T47D (cell line): ENCODE measurements at regions not wholly inside any gene's neighbourhood (a gene's known extent, or its start where the extent isn't known, plus 50 kb on each side); places are given as distances from the start of the nearest gene placed in this dataset.

Experiments
- DNase-seq, 2 experiments: peaks; one replicate each; pipeline versions ENCODE4 v3.0.0 to v3.0.0-alpha.2; 2011 to 2012; ENCODE audit warnings: low read depth in 1 of 2, low spot score in 1 of 2
- JUND ChIP-seq: IDR thresholded peaks from 2 replicates; pipeline ENCODE4 v1.6.1; 2012; ENCODE audit warnings: low read depth
- in situ Hi-C: cut with HindIII; loops from 2 replicates; pipeline ENCODE4 v1.10.0; 2016; ENCODE audit warnings: low sequenced_read_pairs, low pct_unique_long_range_greater_than_20kb

GRCh38 chr20:7347409-7347808 lies 579.9 kb downstream of the BMP2 start:
- DNase-seq = no peak
- TF ChIP-seq JUND = no peak
- in situ Hi-C loops = no loop called here

GRCh38 chr20:7348253-7348652 lies 580.8 kb downstream of the BMP2 start:
- no peak for DNase-seq
- no peak for TF ChIP-seq JUND
- in situ Hi-C loops = no loop called here

- no peak for TF ChIP-seq JUND
- no peak for DNase-seq
- in situ Hi-C loops = no loop called here
Observed at GRCh38 chr20:7352165-7352564, 584.7 kb downstream of the BMP2 start.

- DNase-seq = no peak
- in situ Hi-C loops = no loop called here
- TF ChIP-seq JUND = no peak
Observed at GRCh38 chr20:7355051-7355450, 585.2 kb downstream of the HAO1 start.

GRCh38 chr20:7358670-7359069 lies 581.6 kb downstream of the HAO1 start:
- TF ChIP-seq JUND = no peak
- in situ Hi-C loops = no loop called here
- no peak for DNase-seq

GRCh38 chr20:7359739-7360138 lies 580.5 kb downstream of the HAO1 start:
- no peak for TF ChIP-seq JUND
- no peak for DNase-seq
- in situ Hi-C loops = no loop called here

GRCh38 chr20:7361321-7361720 lies 578.9 kb downstream of the HAO1 start:
- in situ Hi-C loops = no loop called here
- no peak for DNase-seq
- no peak for TF ChIP-seq JUND

GRCh38 chr20:7361931-7362330 lies 578.3 kb downstream of the HAO1 start:
- in situ Hi-C loops = no loop called here
- no peak for DNase-seq
- no peak for TF ChIP-seq JUND

- DNase-seq = no peak
- no peak for TF ChIP-seq JUND
- in situ Hi-C loops = no loop called here
Observed at GRCh38 chr20:7362601-7363000, 577.7 kb downstream of the HAO1 start.

GRCh38 chr20:7366189-7366588 lies 574.1 kb downstream of the HAO1 start:
- in situ Hi-C loops = no loop called here
- DNase-seq = no peak
- TF ChIP-seq JUND = no peak

- in situ Hi-C loops = no loop called here
- no peak for TF ChIP-seq JUND
- no peak for DNase-seq
Observed at GRCh38 chr20:7371518-7372163, 568.6 kb downstream of the HAO1 start.

- TF ChIP-seq JUND = no peak
- in situ Hi-C loops = no loop called here
- no peak for DNase-seq
Observed at GRCh38 chr20:7375905-7376304, 564.4 kb downstream of the HAO1 start.

- no peak for DNase-seq
- TF ChIP-seq JUND = no peak
- in situ Hi-C loops = no loop called here
Observed at GRCh38 chr20:7378864-7379605, 561.2 kb downstream of the HAO1 start.
